ENCODE measurements at regions not wholly inside any gene's neighbourhood (a gene's known extent, or its start where the extent isn't known, plus 50 kb on each side); places are given as distances from the start of the nearest gene placed in this dataset.

- no peaks in the 10 kb centered on the region for H3K36me3 ChIP-seq (replicated peaks; ENCODE audit: low read depth, low read length)
- H3K9me3 ChIP-seq (ENCODE audit: insufficient read depth, low read length) = no peaks in the 10 kb centered on the region
- H3K27me3 ChIP-seq (ENCODE audit: low read depth, low read length) = no peaks in the 10 kb centered on the region
- no peak overlapping the region for H3K4me3 ChIP-seq (ENCODE audit: low read length)
- H3K4me1 ChIP-seq (ENCODE audit: low read length) = peaks cover 3% of the 10 kb centered on the region; the same call in 1 of the 2 replicates
- H4K20me1 ChIP-seq (ENCODE audit: insufficient read depth, low read length) = no peaks in the 10 kb centered on the region
- H3K9ac ChIP-seq (ENCODE audit: low read length) = no peak overlapping the region
- H3K79me2 ChIP-seq (ENCODE audit: low read length) = no peaks in the 10 kb centered on the region
- TF ChIP-seq EZH2phosphoT487 (IDR thresholded peaks at IDR 0.05; ENCODE audit: low read depth) = no peak
- TF ChIP-seq CTCF (IDR thresholded peaks at IDR 0.05; ENCODE audit: low read depth, low read length) = no peak
- H3K4me2 ChIP-seq (ENCODE audit: low read length) = no peak overlapping the region
- no peak overlapping the region for H3K27ac ChIP-seq (ENCODE audit: low read length)
- H2AFZ ChIP-seq (ENCODE audit: low read depth, low read length) = no peak overlapping the region
Measured at GRCh38 chr1:187396929-187397796, 568.4 kb downstream of the PLA2G4A start.

GRCh38 chr1:187408212-187409004, 579.7 kb downstream of the PLA2G4A start:
- H2AFZ ChIP-seq (ENCODE audit: low read depth, low read length) = no peak overlapping the region
- H3K79me2 ChIP-seq (ENCODE audit: low read length) = no peaks in the 10 kb centered on the region
- no peak overlapping the region for H3K4me2 ChIP-seq (ENCODE audit: low read length)
- H3K27ac ChIP-seq (ENCODE audit: low read length) = no peak overlapping the region
- H3K9me3 ChIP-seq (ENCODE audit: insufficient read depth, low read length) = no peaks in the 10 kb centered on the region
- TF ChIP-seq CTCF (IDR thresholded peaks at IDR 0.05; ENCODE audit: low read depth, low read length) (no peak), EZH2phosphoT487 (IDR thresholded peaks at IDR 0.05; ENCODE audit: low read depth) (no peak)
- peaks cover 17% of the 10 kb centered on the region for H3K4me1 ChIP-seq (ENCODE audit: low read length)
- H3K4me3 ChIP-seq (ENCODE audit: low read length) = no peak overlapping the region
- H3K9ac ChIP-seq (ENCODE audit: low read length) = no peak overlapping the region
- H3K27me3 ChIP-seq (ENCODE audit: low read depth, low read length) = no peaks in the 10 kb centered on the region
- H3K36me3 ChIP-seq (replicated peaks; ENCODE audit: low read depth, low read length) = no peaks in the 10 kb centered on the region
- no peaks in the 10 kb centered on the region; the same call in 1 of the 2 replicates for H4K20me1 ChIP-seq (ENCODE audit: insufficient read depth, low read length)

- peaks cover 17% of the 10 kb centered on the region for H3K4me1 ChIP-seq (ENCODE audit: low read length)
- no peak overlapping the region for H2AFZ ChIP-seq (ENCODE audit: low read depth, low read length)
- no peak overlapping the region for H3K27ac ChIP-seq (ENCODE audit: low read length)
- no peak overlapping the region for H3K9ac ChIP-seq (ENCODE audit: low read length)
- H3K79me2 ChIP-seq (ENCODE audit: low read length) = no peaks in the 10 kb centered on the region
- H3K4me2 ChIP-seq (ENCODE audit: low read length) = no peak overlapping the region
- H3K4me3 ChIP-seq (ENCODE audit: low read length) = no peak overlapping the region
- no peaks in the 10 kb centered on the region for H3K27me3 ChIP-seq (ENCODE audit: low read depth, low read length)
- H4K20me1 ChIP-seq (ENCODE audit: insufficient read depth, low read length) = no peaks in the 10 kb centered on the region; the same call in 1 of the 2 replicates
- TF ChIP-seq EZH2phosphoT487 (IDR thresholded peaks at IDR 0.05; ENCODE audit: low read depth) = no peak
- no peak for TF ChIP-seq CTCF (IDR thresholded peaks at IDR 0.05; ENCODE audit: low read depth, low read length)
- H3K36me3 ChIP-seq (replicated peaks; ENCODE audit: low read depth, low read length) = no peaks in the 10 kb centered on the region
- H3K9me3 ChIP-seq (ENCODE audit: insufficient read depth, low read length) = no peaks in the 10 kb centered on the region
Measured at GRCh38 chr1:187409341-187409740, 580.6 kb downstream of the PLA2G4A start.

GRCh38 chr1:187411118-187411517, 582.4 kb downstream of the PLA2G4A start:
- H3K79me2 ChIP-seq (ENCODE audit: low read length) = no peaks in the 10 kb centered on the region
- TF ChIP-seq EZH2phosphoT487 (IDR thresholded peaks at IDR 0.05; ENCODE audit: low read depth) (no peak), CTCF (IDR thresholded peaks at IDR 0.05; ENCODE audit: low read depth, low read length) (no peak)
- H3K9me3 ChIP-seq (ENCODE audit: insufficient read depth, low read length) = no peaks in the 10 kb centered on the region
- H3K9ac ChIP-seq (ENCODE audit: low read length) = no peak overlapping the region
- no peak overlapping the region for H3K27ac ChIP-seq (ENCODE audit: low read length)
- H3K27me3 ChIP-seq (ENCODE audit: low read depth, low read length) = no peaks in the 10 kb centered on the region
- peaks cover 17% of the 10 kb centered on the region for H3K4me1 ChIP-seq (ENCODE audit: low read length)
- no peaks in the 10 kb centered on the region; the same call in 1 of the 2 replicates for H4K20me1 ChIP-seq (ENCODE audit: insufficient read depth, low read length)
- H2AFZ ChIP-seq (ENCODE audit: low read depth, low read length) = no peak overlapping the region
- H3K36me3 ChIP-seq (replicated peaks; ENCODE audit: low read depth, low read length) = no peaks in the 10 kb centered on the region
- H3K4me3 ChIP-seq (ENCODE audit: low read length) = 0 out of 2 replicates have a peak overlapping the region, but pooled peaks have one; percentile 8
- peak overlapping the region; percentile 61 for H3K4me2 ChIP-seq (ENCODE audit: low read length)

Data from OCI-LY3 (cell line).